GM12872 (cell line): ENCODE measurements at regions not wholly inside any gene's neighbourhood (a gene's known extent, or its start where the extent isn't known, plus 50 kb on each side); places are given as distances from the start of the nearest gene placed in this dataset.

Source experiments
- TF ChIP-seq, protein P1 (sequence below): IDR thresholded peaks from 3 replicates; pipeline ENCODE4 v1.5.1; 2011; ENCODE audit warnings: low read depth, mild to moderate bottlenecking, low read length, moderate library complexity; ENCODE audit not compliant: insufficient read depth

DNA sequence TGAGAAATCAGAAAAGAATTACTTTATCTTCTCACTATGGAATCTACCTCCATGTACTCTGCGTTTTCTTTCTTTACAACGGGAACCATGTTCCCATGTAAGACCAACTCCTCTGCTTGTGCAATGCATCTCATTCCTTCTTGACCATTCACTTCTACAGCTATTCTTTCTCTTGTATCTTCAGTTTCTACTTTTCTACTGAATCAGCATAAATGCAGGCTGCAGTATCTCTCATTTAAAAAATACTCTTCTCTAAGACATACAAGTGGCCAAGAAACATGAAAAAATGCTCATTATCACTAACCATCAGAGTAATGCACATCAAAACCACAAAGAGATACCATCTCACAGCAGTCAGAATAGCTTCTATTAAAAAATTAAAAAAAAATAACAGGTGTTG, 74.1 kb upstream of the NANOGP8 start:
- TF ChIP-seq, protein P1, sequence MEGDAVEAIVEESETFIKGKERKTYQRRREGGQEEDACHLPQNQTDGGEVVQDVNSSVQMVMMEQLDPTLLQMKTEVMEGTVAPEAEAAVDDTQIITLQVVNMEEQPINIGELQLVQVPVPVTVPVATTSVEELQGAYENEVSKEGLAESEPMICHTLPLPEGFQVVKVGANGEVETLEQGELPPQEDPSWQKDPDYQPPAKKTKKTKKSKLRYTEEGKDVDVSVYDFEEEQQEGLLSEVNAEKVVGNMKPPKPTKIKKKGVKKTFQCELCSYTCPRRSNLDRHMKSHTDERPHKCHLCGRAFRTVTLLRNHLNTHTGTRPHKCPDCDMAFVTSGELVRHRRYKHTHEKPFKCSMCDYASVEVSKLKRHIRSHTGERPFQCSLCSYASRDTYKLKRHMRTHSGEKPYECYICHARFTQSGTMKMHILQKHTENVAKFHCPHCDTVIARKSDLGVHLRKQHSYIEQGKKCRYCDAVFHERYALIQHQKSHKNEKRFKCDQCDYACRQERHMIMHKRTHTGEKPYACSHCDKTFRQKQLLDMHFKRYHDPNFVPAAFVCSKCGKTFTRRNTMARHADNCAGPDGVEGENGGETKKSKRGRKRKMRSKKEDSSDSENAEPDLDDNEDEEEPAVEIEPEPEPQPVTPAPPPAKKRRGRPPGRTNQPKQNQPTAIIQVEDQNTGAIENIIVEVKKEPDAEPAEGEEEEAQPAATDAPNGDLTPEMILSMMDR = no peak

DNA sequence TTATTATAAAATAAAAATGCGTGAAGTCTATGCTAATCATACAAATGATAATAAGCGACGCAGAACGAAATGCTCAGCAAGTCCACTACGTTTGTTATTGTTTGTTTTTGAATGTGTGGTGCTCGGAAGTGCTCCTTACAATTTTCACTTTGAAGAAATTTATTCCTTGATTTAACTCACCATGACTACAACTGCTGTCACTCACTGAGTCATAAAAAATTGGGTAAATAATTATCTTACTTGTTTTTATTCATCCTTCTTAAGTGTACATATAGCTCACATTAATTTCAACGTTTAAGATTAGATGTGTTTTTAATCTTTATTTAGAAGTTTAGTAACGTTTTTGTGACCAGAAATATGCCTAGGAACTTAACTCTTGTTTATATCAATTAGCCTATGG, 66.7 kb upstream of the NANOGP8 start:
- TF ChIP-seq, protein P1 = no peak

DNA sequence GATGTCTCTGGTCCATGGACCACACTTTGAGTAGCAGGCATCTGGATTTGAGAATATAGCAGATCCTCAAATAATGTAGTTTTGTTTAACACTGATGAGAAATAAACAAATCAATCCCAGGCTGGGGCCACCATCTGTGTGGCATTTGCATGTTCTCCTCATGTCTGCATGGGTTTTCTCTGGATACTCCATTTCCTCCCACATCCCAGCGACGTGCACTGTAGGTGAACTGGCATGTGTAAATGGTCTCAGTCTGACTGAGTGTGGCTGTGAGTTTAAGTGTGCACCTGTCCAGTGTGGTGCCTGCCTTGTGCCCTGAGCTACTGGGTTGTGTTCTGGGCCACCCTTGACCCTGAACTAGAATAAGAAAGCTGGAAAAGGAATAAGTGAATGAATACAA, 66.3 kb upstream of the NANOGP8 start:
- TF ChIP-seq, protein P1 = no peak

DNA sequence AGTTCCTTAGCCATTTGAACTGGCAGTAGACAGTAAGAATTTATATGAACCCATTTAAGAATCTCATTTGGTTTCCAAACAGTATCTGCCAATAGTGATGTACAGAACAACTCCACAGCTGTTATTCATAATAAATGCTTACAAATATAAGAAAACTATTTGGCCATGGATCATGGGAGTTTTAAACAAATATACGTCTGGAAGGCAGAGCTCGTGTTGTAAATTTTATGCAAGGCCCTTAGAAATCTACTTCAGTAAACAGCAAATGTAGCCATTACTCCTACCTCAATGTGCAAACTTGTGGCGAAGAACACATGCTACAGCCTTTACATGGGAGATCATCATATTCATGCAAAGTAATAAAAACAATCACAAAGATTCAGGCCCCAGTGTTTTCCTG, 65.3 kb upstream of the NANOGP8 start:
- TF ChIP-seq, protein P1 = no peak

DNA sequence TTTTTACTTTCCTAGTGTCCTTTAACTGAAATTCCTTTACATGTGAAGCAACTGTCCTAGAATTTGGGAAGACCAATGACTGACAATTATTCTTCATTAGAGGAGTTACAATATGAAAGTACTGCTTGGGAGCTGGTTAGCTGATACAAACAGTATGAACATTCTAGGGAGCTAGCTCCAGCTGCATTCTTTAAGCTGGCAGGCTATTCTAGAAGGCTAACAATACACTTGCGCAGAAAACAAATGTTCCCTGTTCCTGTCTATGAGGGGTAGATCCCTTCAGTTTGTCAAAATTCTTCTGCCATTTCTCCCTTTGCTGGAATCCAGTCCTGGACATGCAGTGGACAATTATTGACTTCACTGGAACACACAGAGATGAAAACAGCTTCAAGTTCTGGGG, 60.2 kb upstream of the NANOGP8 start:
- TF ChIP-seq, protein P1 = no peak

DNA sequence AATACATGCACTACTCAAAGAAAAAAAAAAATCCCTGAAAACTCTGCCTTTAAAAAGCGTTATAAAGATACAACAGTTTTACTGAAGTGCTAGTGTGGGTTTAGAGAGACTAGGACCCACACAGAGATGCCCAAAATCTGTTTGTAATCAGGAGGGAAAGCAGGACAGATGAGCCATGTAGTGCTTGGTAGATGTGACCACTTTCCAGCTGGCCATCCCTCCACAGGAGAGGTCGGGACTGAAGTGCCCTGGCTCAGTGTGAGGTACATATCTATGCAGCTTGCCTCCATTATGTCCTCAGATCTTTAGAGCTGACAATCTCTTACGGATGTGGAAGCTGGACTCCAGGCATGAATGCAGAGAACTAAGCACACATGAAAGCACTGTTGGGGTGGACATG, 57.5 kb upstream of the NANOGP8 start:
- TF ChIP-seq, protein P1 = no peak

DNA sequence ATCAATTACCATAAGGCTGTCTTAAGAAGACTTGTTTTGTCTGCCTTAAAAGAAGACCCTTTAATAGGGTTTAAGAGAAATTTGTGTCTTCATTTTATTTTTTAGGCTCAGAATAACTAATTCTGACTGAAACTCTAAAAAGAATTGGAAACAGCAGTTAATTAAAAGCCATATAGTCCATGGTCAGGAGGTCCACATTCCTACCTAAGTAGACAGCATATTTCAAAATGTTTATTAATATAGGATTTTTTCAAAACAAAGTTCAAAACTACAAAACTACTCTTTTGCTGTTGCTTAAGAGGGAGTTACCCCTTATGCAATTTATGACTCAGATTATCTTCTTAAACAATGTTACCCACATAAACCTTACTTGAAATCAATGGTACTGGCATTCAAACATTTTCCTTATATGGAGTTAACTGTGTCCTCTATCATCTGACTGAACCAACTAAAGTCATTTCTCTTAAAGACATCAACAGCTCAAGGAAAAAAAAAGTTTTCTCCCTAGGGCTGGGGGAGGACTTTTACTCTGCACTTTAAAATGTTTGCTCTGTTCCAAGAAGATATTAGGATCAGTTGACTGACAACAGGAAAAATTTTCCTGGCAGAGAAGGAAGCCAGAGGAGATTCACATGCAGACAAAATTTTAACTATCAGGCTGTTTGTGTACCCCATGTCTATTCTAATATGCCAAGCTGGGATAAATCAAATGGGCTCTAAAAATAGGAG, 56.8 kb upstream of the NANOGP8 start:
- TF ChIP-seq, protein P1 = no peak
